GM19438 (cell line): ENCODE measurements at regions not wholly inside any gene's neighbourhood (a gene's known extent, or its start where the extent isn't known, plus 50 kb on each side); places are given as distances from the start of the nearest gene placed in this dataset.
"Not testable (repeated sequence)": the region's sequence is repeated elsewhere in the genome, so short reads cannot be mapped to it uniquely, and the experiment has no call there.

ENCODE experiments used
- ATAC-seq: cut with Tn5 transposase; IDR thresholded peaks from one replicate; pipeline ENCODE4 v1.9.1; 2021; ENCODE audit warnings: low read depth; ENCODE audit not compliant: unreplicated experiment

DNA sequence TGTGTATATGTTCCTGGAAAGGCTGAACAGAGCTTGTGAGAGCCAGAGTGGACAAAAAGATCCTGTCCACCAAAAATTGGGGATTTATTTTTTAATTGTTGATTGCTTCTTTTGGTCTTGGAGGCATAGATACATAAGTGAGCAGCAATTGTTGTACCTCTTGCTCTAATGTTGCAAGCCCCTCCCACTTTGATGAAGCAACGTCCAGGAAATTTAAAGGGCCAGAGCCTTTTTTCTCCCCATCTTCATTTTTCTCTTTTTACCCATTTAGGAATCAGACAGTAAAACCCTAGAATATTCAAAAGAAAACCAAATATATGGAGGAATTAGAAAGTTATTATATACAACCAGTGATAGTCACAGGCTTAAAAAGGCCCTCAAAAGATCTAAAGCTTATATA is 871.8 kb upstream of the NRXN1 start:
- ATAC-seq, result no peak

DNA sequence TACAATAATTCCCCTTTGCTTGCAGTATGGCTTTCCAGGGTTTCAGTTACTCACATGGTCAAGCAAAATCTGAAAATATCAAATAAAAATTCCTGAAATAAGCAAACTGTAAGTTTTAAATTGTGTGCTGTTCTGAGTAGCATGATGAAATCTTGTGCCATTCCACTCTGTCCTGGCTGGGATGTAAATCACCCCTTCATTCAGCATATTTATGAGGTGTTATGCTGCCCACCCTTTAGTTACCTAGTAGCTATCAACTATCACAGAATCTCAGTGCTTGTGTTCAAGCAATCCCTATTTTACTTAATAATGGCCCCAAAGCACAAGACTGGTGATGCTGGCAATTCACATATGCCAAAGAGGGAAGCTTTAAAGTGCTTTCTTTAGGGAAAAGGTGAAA is 867.7 kb upstream of the NRXN1 start:
- no peak for ATAC-seq

DNA sequence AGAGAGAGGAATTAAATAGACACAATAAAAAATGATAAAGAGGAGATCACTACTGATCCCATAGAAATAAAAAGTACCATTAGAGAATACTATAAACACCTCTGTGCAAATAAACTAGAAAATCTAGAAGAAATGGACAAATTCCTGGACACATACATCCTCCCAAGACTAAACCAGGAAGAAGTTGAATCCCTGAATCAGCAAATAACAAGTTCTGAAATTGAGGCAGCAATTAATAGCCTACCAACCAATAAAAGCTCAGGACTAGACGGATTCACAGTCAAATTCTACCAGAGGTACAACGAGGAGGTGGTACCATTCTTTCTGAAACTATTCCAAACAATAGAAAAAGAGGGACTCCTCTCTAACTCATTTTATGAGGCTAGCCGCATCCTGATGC is 862.7 kb upstream of the NRXN1 start:
- not testable (repeated sequence) for ATAC-seq

DNA sequence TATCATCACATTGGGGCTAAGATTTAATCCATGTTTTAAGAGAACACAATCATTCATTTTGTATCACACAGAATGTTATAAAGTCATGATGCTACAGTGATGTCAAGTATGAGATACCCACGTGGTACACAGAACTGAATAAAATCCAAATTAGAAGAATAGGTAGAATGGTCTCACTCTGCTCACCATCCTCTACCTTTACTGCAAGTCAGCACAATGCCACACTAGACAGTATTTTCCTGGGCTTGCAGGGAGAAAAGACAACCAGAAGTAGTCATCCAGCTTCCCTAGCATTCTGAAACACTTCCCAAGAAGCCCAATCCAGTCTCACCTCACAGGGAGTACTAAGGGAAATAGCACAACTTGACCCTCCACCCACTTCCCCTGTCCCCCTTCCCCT is 856.2 kb upstream of the NRXN1 start:
- ATAC-seq, result no peak

- ATAC-seq, result no peak
Observed at GRCh38 chr2:51881673-51882072, 849.7 kb upstream of the NRXN1 start.

GRCh38 chr2:51880153-51880552 is 848.2 kb upstream of the NRXN1 start:
- no peak for ATAC-seq

DNA sequence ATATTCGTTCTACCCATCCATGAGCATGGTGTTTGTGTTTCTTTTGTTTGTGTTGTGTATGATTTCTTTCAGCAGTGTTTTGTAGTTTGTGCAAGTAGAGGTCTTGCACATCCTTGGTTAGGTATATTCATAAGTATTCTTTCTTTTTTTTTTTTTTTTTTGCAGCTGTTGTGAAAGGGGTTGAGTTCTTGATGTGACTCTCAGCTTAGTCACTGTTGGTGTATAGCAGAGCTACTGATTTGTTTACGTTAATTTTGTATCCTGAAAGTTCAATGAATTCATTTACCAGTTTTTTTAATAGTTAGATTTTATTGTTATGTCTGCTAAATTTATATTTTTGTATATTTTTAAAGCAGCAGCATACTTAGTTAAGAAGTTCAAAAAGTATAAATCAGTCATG is 834.4 kb upstream of the NRXN1 start:
- no peak for ATAC-seq

GRCh38 chr2:51859260-51859659 is 827.3 kb upstream of the NRXN1 start:
- ATAC-seq, result no peak

DNA sequence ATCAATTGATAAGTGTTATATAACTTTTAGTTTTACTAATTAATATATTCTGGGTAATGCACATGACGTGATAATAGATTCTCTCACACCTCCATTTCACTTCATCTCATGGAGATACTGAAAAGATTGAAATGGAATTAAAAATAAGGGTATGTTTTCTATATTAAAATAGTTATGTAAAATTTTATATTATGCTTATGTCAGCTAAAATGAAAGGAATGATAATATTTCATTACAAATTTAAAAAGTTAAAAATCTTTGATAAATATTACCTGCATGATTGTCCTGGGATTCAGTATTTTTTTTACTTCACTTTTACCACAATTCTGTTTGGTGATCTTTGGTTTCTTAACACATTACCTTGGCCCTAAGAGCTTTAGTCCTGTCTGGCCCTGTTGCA is 823.8 kb upstream of the NRXN1 start:
- no peak for ATAC-seq

GRCh38 chr2:51846796-51847195 is 814.9 kb upstream of the NRXN1 start:
- ATAC-seq, result no peak

- no peak for ATAC-seq
Observed at GRCh38 chr2:51846018-51846417, 814.1 kb upstream of the NRXN1 start.

DNA sequence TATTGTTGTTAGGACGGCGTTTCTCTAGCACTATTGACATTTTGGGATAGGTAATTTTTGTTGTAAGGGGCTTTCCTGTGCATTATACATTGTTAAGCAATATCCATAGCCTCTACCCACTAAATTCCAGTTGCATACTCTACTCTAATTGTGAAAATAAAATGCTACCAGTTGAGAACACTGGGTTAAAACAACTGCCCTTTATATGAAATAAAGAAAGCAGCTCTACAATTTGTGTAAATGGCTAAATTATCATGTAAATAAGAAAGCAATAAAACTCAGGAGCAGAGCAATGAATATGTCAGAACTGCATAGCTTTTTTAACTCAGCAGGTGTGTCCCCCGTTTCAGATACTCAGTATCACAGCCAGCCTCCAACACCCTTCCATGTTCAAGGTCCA is 812.7 kb upstream of the NRXN1 start:
- ATAC-seq, result no peak

- no peak for ATAC-seq
Observed at GRCh38 chr2:51829477-51829876, 797.5 kb upstream of the NRXN1 start.

DNA sequence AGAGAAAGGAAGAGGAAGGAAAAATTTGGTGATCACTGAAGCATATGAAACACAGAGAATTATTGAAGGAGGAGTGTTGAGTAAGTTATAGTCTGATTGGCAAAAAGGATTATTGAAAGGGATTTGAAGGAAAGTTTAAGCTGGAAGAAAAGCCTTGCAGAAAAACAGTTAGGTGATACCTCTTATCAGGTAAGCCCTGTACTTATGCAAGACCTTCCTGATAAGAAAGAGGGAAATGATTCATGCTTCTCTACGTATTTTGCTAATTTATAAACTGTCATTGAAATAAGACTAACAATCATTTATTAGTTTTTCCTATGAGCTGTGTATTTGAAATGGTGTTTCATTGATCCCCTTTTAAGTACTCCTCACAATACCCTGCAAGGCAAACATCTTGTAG is 793.9 kb upstream of the NRXN1 start:
- no peak for ATAC-seq

- ATAC-seq, result no peak
Observed at GRCh38 chr2:51813247-51813646, 781.3 kb upstream of the NRXN1 start.

GRCh38 chr2:51812138-51812866 is 780.4 kb upstream of the NRXN1 start:
- no peak for ATAC-seq

DNA sequence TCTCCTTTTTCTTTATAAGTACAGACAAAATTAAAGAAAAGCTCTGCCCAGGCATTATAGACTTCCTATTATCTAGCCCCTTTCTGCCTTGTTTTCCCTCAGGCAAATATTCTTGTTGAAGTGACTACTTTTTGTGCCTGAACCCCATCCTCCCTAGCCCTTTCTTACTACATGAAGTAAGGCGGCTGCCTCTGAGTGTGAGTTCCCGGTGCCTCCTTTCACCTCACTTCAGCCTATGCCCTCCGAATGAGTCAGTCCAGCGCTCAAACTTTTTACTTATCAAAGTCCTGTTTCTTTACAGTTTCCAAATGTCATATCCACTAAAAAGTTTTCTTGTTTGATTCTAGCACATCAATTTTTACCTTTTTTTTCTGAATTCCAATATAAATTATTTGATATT is 778.3 kb upstream of the NRXN1 start:
- no peak for ATAC-seq

DNA sequence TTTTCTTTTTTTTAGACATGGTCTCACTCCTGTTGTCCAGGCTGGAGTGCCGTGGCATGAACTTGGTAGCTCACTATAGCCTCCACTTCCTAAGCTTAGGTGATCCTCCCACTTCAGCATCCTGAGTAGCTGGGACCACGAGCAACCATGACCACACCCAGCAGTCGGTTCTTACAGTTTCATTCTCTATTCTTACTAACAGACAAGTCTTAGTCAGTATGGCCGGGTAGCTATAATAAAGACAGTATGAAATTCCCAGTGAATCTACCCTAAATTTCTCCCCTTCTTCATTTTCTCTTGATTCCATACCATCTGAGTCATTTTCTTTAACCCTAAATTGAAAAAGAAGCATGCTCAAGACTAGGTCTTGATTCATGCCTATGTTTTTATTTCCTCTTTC is 775.3 kb upstream of the NRXN1 start:
- no peak for ATAC-seq

DNA sequence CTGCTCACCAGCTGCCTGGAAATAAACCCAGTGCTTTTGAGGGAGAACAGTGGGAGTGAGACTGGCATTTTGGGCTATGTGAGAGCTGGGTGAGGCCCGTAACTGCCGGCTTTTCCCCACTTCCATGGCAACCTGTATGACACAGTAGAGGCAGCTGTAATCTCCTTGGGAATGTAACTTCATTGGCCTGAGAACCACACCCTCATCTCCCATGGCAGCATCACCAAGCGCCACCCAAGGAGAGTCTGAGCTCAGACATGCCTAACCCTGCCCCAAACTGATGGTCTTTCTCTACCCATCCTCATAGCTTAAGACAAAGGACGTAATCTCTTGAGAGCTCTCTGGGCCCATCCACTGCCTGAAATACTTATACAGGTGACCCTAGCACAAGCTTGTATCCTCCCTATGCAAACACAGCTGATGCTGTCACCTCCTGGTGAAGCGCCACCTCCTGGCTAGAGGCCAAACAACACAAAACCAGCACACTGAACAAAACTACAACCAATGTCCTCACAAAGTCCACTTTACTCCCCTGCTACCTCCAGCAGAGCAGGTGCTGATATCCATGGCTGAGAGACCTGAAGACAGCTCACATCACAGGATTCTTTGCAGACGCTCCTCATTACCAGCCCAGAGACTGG is 763.4 kb upstream of the NRXN1 start:
- ATAC-seq, result no peak

DNA sequence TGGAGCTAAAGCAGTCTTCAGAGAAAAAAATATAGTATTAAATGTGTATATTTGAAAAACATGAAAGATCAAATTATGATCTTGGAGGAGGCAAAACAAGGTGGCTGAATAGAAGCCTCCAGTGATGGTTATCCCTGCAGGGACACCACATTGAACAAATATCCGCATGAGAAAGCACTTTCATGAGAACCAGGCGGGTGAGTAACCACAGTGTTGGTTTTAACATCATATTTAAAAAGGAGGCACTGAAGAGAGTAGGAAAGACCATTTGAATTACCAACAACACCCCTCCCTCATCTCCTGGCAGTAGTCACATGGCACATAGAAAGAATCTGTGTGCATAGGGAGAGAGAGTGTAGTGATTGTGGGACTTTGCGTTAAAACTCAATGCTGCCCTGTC is 759.6 kb upstream of the NRXN1 start:
- ATAC-seq, result no peak

GRCh38 chr2:51790854-51791253 is 758.9 kb upstream of the NRXN1 start:
- no peak for ATAC-seq

- no peak for ATAC-seq
Observed at GRCh38 chr2:51789918-51790317, 758.0 kb upstream of the NRXN1 start.
